Aorta (tissue), 5 donors: ENCODE measurements at regions not wholly inside any gene's neighbourhood (a gene's known extent, or its start where the extent isn't known, plus 50 kb on each side); places are given as distances from the start of the nearest gene placed in this dataset.

ENCODE experiments used
- ATAC-seq: fragments of 200-7000 bp; cut with Tn5 transposase; one replicate; pipeline ENCODE4 v1.9.1; 2022; ENCODE audit warnings: moderate library complexity; ENCODE audit not compliant: low FRiP score
- DNase-seq, 2 donors: peaks; one replicate each; pipeline ENCODE4 v3.0.0-alpha.2; 2020
- H3K27ac ChIP-seq, 2 donors: one replicate each; pipeline ENCODE4 v1.5.1; 2013; ENCODE audit warnings: low read length in 2 of 2, mild to moderate bottlenecking in 2 of 2, moderate library complexity in 2 of 2, control low read depth in 1 of 2, inconsistent platforms in 1 of 2, low read depth in 1 of 2
- H3K27me3 ChIP-seq, 2 donors: one replicate each; pipeline ENCODE4 v1.6.1; 2013; ENCODE audit warnings: control low read depth in 1 of 2, low read length in 1 of 2, mild to moderate bottlenecking in 1 of 2, moderate library complexity in 1 of 2; ENCODE audit not compliant: insufficient read depth in 2 of 2, control insufficient read depth in 1 of 2
- H3K36me3 ChIP-seq, 2 donors: one replicate each; pipeline ENCODE4 v1.6.1; 2013; ENCODE audit warnings: control low read depth in 1 of 2, low read length in 1 of 2, mild to moderate bottlenecking in 1 of 2; ENCODE audit not compliant: insufficient read depth in 2 of 2, control insufficient read depth in 1 of 2
- H3K4me1 ChIP-seq, 2 donors: one replicate each; pipeline ENCODE4 v1.6.1; 2013; ENCODE audit warnings: low read length in 2 of 2, control low read depth in 1 of 2, mild to moderate bottlenecking in 1 of 2, moderate library complexity in 1 of 2; ENCODE audit not compliant: insufficient read depth in 2 of 2, control insufficient read depth in 1 of 2
- H3K4me3 ChIP-seq, 2 donors: one replicate each; pipeline ENCODE4 v1.5.1; 2013; ENCODE audit warnings: low read length in 2 of 2, control low read depth in 1 of 2, mild to moderate bottlenecking in 1 of 2
- H3K9me3 ChIP-seq: one replicate; pipeline ENCODE4 v1.6.1; 2013; ENCODE audit warnings: mild to moderate bottlenecking, low read length; ENCODE audit not compliant: control insufficient read depth
- WGBS, 2 donors: extraction: QIAGEN DNeasy Blood & Tissue Kit; methylation state at CpG; one replicate each; pipeline ENCODE4 v1.1.7; 2013; 5-methylcytosine and 5-hydroxymethylcytosine counted together
- intact Hi-C, 2 donors: fragments of 100-400 bp; cut with DNase I; formaldehyde crosslinking; loops; one replicate each; pipeline versions ENCODE4 v1.14.2 to v1.15.0; 2022
- donor health status: healthy with polysubstance abuse.
- donor health status: Bipolar disorder and iron deficiency.
- donor health status: DM: no; HTN: no; CAD: no.
- donor health status: DM: no; HTN: no; CAD: no.
- donor health status: DM: yes; HTN: yes; CAD: no.

DNA sequence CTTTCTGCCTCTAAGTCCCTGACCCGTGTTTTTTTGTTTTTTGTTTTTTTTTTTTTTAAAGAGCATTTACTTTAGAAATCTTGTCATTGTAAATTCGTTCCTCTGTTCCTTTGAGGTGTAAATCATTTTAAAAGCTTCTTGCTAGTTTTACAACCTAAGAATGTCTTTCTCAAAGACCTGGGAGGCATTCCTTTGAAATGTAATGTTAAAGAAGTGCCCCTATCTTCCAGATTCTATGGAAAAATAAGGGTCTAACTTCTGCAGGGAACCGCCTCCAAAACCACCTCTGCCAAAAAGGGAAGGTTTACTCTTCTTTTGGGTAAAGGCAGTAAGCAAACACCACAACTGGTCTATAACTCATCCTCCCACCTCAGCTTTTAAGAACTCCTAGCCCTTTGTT, 259.6 kb upstream of the ZNF804A start:
- intact Hi-C loops: no loop called here

GRCh38 chr2:184339966-184340365, 258.4 kb upstream of the ZNF804A start:
- Histone ChIP-seq H3K4me3 (no peak overlapping the region), H3K27me3 (no peaks in the 10 kb centered on the region), H3K36me3 (no peaks in the 10 kb centered on the region), H3K27ac (no peak overlapping the region), H3K9me3 (no peaks in the 10 kb centered on the region), H3K4me1 (no peaks in the 10 kb centered on the region)
- DNase-seq (no peak), ATAC-seq (no peak)
- WGBS, 2 donors: 0 to 8% methylated on average over 1 of the region's 1 CpG
- intact Hi-C loops: no loop called here

More for the DNA sequence above, 259.6 kb upstream of the ZNF804A start:
- H3K4me3 ChIP-seq: no peak overlapping the region
- no peaks in the 10 kb centered on the region for H3K4me1 ChIP-seq
- H3K27ac ChIP-seq: no peak overlapping the region
- WGBS, 2 donors: 22 to 30% methylated on average over 3 of the region's 3 CpGs
- no peaks in the 10 kb centered on the region for H3K9me3 ChIP-seq
- no peaks in the 10 kb centered on the region for H3K27me3 ChIP-seq
- no peak for ATAC-seq
- no peak for DNase-seq
- no peaks in the 10 kb centered on the region for H3K36me3 ChIP-seq

DNA sequence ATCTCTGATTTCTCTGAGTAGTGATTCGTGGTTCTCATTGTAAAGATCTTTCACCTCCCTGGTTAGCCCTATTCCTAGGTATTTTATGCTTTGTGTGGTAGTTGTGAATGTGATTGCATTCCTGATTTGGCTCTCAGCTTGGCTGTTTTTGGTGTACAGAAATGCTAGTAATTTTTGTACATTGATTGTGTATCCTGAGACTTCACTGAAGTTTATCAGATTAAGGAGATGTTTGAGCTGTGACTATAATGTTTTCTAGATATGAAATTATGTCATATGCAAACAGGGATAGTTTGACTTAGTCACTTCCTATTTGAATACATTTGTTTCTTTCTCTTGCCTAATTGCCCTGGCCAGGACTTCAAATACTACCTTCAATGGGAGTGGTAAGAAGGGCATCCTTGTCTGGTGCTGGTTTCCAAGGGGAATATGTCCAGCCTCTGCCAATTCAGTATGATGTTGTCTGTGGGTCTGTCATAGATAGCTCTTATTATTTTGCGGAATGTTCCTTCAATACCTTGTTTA, 251.9 kb upstream of the ZNF804A start:
- Histone ChIP-seq H3K9me3 (no peaks in the 10 kb centered on the region), H3K27me3 (no peaks in the 10 kb centered on the region), H3K4me1 (no peaks in the 10 kb centered on the region), H3K27ac (no peak overlapping the region), H3K36me3 (no peaks in the 10 kb centered on the region), H3K4me3 (no peak overlapping the region)
- WGBS, 2 donors: 86 to 92% methylated on average over 2 of the region's 2 CpGs
- ATAC-seq: no peak
- DNase-seq: no peak
- intact Hi-C loops: no loop called here

DNA sequence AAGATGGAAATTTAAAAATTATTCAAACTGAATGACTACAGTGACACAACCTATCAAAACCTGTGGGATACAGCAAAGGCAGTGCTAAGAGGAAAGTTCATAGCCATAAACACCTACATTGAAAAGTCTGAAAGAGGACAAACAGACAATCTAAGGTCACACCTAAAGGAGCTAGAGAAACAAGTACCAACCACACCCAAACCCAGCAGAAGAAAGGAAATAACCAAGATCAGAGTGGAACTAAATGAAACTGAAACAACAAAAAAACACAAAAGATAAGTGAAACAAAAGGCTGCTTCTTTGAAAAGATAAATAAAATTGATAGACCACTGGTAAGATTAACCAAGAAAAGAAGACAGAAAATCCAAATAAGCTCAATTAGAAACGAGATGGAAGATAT, 247.2 kb upstream of the ZNF804A start:
- DNase-seq: no peak
- H3K9me3 ChIP-seq: no peaks in the 10 kb centered on the region
- no peak overlapping the region for H3K27ac ChIP-seq
- no peaks in the 10 kb centered on the region for H3K27me3 ChIP-seq
- no peaks in the 10 kb centered on the region for H3K36me3 ChIP-seq
- H3K4me1 ChIP-seq: no peaks in the 10 kb centered on the region
- ATAC-seq: no peak
- intact Hi-C loops: no loop called here
- 70 to 75% methylated on average over 1 of the region's 1 CpG for WGBS, 2 donors
- H3K4me3 ChIP-seq: no peak overlapping the region

DNA sequence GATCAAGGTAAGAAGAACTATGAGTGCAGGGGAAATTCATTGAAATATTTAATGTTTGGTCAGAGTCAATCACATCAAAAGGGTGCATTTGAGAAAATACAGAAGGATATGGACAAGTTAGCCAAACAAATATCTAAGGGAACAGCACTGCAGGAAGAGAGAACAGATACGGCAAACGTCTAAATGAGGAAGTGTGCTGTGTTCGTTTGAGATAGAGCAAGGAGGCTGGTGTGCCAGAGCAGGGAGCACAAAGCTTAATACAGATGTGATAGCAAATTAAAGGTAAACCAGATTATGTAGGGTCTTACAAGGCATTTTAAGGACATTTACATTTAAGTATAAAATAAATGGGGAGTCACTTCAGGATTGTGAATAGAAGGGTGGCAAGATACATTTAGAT, 241.3 kb upstream of the ZNF804A start:
- Histone ChIP-seq H3K9me3 (no peaks in the 10 kb centered on the region), H3K4me1 (no peaks in the 10 kb centered on the region), H3K27ac (no peak overlapping the region), H3K27me3 (no peaks in the 10 kb centered on the region), H3K36me3 (no peaks in the 10 kb centered on the region), H3K4me3 (no peak overlapping the region)
- DNase-seq (no peak), ATAC-seq (no peak)
- WGBS, 2 donors: 42 to 48% methylated on average over 3 of the region's 3 CpGs
- intact Hi-C loops: no loop called here

DNA sequence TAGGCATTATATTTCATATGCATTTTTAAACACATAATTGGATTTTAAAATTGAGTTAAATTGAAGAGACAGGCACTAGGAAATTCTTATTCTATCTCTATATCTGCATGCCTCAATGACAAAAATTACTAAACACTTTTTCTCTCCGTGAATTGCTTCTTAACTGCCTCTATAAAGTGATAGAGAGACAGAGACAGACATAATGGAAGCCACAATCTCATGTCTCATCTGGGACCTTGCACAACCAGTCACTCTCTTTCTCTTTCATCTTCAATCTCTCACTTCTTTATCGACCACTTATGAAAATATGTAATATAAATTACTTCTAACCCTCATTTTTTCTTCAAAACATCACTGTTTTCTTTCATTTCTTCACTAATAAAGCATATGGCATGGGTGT, 238.9 kb upstream of the ZNF804A start:
- Histone ChIP-seq H3K4me1 (no peaks in the 10 kb centered on the region), H3K27me3 (no peaks in the 10 kb centered on the region), H3K9me3 (no peaks in the 10 kb centered on the region), H3K4me3 (no peak overlapping the region), H3K27ac (no peak overlapping the region), H3K36me3 (no peaks in the 10 kb centered on the region)
- 43 to 64% methylated on average over 2 of the region's 2 CpGs for WGBS, 2 donors
- ATAC-seq (no peak), DNase-seq (no peak)
- intact Hi-C loops: no loop called here

DNA sequence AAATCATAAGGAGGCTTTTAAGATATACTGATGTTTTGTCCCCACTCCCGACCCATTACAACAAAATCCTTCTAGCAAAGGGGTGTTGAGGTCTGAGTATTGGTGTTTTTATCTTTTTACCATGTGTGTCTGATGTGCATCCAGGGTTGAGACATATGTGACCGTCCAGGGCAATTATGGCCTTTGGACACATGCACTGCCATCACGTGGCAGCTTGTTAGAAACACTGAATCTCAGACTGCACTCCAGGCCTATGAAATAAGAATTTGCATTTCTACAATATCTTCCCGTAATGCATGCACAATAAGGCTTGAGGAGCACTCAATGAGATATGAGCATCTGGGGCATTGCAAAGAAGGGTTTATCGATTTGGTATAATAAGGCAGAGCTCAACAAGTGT, 235.1 kb upstream of the ZNF804A start:
- H3K36me3 ChIP-seq: no peaks in the 10 kb centered on the region
- intact Hi-C loops: no loop called here
- H3K27ac ChIP-seq: no peak overlapping the region
- DNase-seq (no peak), ATAC-seq (no peak)
- H3K4me1 ChIP-seq: no peaks in the 10 kb centered on the region
- 70 to 72% methylated on average over 5 of the region's 5 CpGs for WGBS, 2 donors
- no peaks in the 10 kb centered on the region for H3K27me3 ChIP-seq
- H3K9me3 ChIP-seq: no peaks in the 10 kb centered on the region
- H3K4me3 ChIP-seq: no peak overlapping the region

DNA sequence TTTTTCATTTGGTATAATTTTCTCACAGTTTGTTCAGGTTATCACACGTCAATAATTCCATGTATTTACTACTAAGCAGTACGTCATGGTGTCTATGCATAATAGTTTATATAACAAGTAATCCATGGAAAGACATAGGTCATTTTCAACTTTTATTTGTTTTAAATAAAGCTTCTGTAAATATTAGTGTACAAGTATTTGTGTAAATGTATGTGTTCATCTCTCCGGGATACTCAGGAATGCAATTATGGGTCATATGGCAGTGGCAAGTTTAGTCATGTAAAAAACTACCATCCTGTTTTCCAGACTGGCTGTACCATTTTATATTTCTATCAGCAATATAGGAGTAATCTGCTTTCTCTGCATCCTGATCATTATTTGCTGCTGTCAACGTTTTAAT, 231.1 kb upstream of the ZNF804A start:
- 63 to 73% methylated on average over 4 of the region's 4 CpGs for WGBS, 2 donors
- DNase-seq (no peak), ATAC-seq (no peak)
- peaks cover 2% of the 10 kb centered on the region for H3K9me3 ChIP-seq
- no peaks in the 10 kb centered on the region for H3K27me3 ChIP-seq
- no peak overlapping the region for H3K27ac ChIP-seq
- H3K36me3 ChIP-seq: no peaks in the 10 kb centered on the region
- H3K4me1 ChIP-seq: no peaks in the 10 kb centered on the region
- no peak overlapping the region for H3K4me3 ChIP-seq
- intact Hi-C loops: no loop called here

DNA sequence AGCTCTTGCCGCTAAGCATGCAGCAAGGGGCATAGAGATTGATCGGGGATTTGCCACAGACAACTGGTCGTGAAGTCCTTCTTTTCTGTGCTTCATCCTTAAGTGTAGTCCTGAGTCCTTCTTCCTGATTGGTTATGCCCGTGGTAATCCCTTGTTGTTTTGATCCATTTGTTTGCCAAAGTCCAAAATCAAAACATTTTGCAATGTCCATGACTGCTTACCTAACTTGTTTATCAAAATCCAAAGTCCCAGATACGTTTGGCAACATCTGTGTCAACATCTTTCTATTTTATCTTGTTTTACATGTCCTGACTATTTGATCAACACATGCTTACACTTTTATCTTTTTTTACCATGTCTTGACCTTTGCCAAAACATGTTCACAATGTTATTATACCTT, 229.0 kb upstream of the ZNF804A start:
- Histone ChIP-seq H3K27me3 (no peaks in the 10 kb centered on the region), H3K9me3 (peaks cover 2% of the 10 kb centered on the region), H3K4me1 (no peaks in the 10 kb centered on the region), H3K27ac (no peak overlapping the region), H3K4me3 (no peak overlapping the region), H3K36me3 (no peaks in the 10 kb centered on the region)
- no peak for ATAC-seq
- DNase-seq: no peak
- intact Hi-C loops: no loop called here
- WGBS, 2 donors: 70 to 78% methylated on average over 5 of the region's 5 CpGs
